Progenitor cell of endocrine pancreas (in vitro differentiated cells): ENCODE measurements at regions not wholly inside any gene's neighbourhood (a gene's known extent, or its start where the extent isn't known, plus 50 kb on each side); places are given as distances from the start of the nearest gene placed in this dataset.

Experiments
- DNase-seq: peaks from one replicate; pipeline ENCODE4 v3.0.0; 2021; ENCODE audit warnings: low spot score; ENCODE audit not compliant: unreplicated experiment
- H3K27ac Mint-ChIP-seq: 2 replicates; pipeline ENCODE4 v1.8.0; 2021; ENCODE audit warnings: mild to moderate bottlenecking, moderate library complexity, mixed read lengths
- H3K27me3 Mint-ChIP-seq: 2 replicates; pipeline ENCODE4 v1.8.0; 2021; ENCODE audit warnings: mixed read lengths
- H3K36me3 Mint-ChIP-seq: 2 replicates; pipeline ENCODE4 v1.8.0; 2022; ENCODE audit warnings: mixed read lengths; ENCODE audit not compliant: insufficient read depth
- H3K4me1 Mint-ChIP-seq: 2 replicates; pipeline ENCODE4 v1.8.0; 2021; ENCODE audit warnings: low read depth, mixed read lengths
- H3K4me3 Mint-ChIP-seq: 2 replicates; pipeline ENCODE4 v1.8.0; 2021; ENCODE audit warnings: low read depth, mild to moderate bottlenecking, moderate library complexity, mixed read lengths
- H3K9me3 Mint-ChIP-seq: 2 replicates; pipeline ENCODE4 v1.8.0; 2021; ENCODE audit warnings: low read depth, mixed read lengths
- TF ChIP-seq, protein P1 (sequence below): fragments of 200-600 bp; sonication (generic); IDR thresholded peaks from one replicate; pipeline ENCODE4 v1.5.0; 2021; ENCODE audit warnings: antibody characterized with exemption, mild to moderate bottlenecking; ENCODE audit not compliant: unreplicated experiment

DNA sequence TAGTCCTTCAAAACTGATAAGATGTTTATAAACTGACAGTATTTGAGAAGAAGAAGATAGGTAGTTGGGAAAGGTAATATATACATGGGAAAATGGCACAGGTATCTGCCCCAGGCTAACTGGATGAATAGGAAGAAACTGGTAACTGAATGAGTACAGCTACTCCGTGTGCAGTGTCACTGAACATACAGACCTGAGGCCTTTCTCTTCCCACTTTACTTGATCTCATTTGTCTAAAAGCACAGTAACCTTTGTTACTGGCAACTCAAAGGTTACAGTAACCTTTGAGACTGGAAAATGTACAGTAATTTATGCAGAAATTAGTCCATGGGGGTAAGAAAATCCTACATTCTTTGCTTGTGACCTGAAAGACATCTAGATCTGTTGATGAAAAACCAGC is 735.0 kb upstream of the RIOK2 start:
- Mint-ChIP-seq H3K27ac (no peak overlapping the region), H3K9me3 (no peaks in the 10 kb centered on the region), H3K36me3 (no peaks in the 10 kb centered on the region), H3K27me3 (no peaks in the 10 kb centered on the region), H3K4me1 (peaks cover 2% of the 10 kb centered on the region), H3K4me3 (no peak overlapping the region)
- DNase-seq, result no peak
- TF ChIP-seq, protein P1, sequence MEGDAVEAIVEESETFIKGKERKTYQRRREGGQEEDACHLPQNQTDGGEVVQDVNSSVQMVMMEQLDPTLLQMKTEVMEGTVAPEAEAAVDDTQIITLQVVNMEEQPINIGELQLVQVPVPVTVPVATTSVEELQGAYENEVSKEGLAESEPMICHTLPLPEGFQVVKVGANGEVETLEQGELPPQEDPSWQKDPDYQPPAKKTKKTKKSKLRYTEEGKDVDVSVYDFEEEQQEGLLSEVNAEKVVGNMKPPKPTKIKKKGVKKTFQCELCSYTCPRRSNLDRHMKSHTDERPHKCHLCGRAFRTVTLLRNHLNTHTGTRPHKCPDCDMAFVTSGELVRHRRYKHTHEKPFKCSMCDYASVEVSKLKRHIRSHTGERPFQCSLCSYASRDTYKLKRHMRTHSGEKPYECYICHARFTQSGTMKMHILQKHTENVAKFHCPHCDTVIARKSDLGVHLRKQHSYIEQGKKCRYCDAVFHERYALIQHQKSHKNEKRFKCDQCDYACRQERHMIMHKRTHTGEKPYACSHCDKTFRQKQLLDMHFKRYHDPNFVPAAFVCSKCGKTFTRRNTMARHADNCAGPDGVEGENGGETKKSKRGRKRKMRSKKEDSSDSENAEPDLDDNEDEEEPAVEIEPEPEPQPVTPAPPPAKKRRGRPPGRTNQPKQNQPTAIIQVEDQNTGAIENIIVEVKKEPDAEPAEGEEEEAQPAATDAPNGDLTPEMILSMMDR, result no peak

DNA sequence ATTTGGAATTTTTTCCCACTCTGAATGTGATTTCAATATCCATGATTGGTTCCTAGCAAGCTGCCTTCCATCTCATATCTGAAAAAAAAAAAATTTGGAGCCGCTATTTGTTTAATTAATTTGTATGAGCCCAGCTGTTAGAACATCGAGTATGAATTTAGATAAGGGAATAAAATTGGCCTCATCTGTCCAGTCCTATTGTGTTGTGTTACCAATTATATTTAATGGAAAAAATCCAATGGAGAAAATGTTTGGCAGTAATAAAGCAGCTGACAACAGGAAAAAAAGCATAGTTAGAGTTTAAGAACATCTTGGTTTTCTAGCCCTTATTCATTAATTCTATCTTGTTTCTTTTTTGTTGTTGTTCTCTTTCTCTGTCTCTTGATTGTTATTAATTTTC is 735.6 kb upstream of the RIOK2 start:
- TF ChIP-seq, protein P1, result no peak
- H3K9me3 Mint-ChIP-seq, result no peaks in the 10 kb centered on the region

DNA sequence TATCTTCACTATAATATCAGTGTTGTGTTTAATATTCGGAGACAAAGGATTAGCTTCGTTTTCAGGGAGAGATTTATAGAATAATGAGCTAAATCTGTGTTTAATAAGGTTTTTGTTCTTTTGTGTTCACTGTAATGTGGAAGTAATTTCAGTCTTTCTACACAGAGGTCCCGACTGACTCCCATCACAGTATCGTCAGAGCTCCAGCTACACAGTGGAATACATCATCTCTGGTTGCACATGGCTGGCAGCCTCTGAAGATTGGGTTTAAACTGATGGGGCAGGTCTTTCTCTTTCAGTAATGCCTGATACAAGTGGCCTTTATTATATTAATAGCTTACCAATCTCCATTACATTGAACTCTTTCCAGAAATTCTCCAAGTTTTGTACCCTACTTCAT is 736.7 kb upstream of the RIOK2 start:
- no peak overlapping the region for H3K27ac Mint-ChIP-seq
- no peak overlapping the region for H3K4me3 Mint-ChIP-seq
- no peak for DNase-seq
- H3K27me3 Mint-ChIP-seq, result no peaks in the 10 kb centered on the region
- no peaks in the 10 kb centered on the region for H3K4me1 Mint-ChIP-seq
- no peaks in the 10 kb centered on the region for H3K36me3 Mint-ChIP-seq
- H3K9me3 Mint-ChIP-seq, result no peaks in the 10 kb centered on the region
- TF ChIP-seq, protein P1, result no peak

More for the DNA sequence above, 735.6 kb upstream of the RIOK2 start:
- Mint-ChIP-seq H3K27ac (no peak overlapping the region), H3K4me1 (peaks cover 2% of the 10 kb centered on the region), H3K36me3 (no peaks in the 10 kb centered on the region), H3K27me3 (no peaks in the 10 kb centered on the region), H3K4me3 (no peak overlapping the region)
- no peak for DNase-seq

DNA sequence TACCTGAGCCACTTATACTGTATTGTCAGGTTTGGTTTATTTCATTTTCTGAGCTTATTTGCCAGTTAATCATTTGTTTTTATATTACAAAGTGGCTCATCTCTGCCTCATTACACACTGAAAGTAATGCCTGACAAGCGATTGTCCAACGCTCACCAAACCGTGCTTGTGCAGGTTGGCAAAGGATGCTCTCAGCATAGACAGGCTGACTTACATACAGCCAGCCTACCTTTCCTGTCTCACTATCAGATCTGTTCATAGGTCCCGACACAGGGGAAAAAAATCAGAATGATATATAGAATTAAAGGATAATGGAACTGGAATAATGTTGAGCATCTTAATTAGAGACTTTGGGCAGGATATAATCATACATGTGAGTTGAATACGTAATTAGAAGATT is 739.7 kb upstream of the RIOK2 start:
- Mint-ChIP-seq H3K9me3 (no peaks in the 10 kb centered on the region), H3K36me3 (no peaks in the 10 kb centered on the region), H3K4me3 (no peak overlapping the region), H3K27ac (no peak overlapping the region), H3K27me3 (no peaks in the 10 kb centered on the region), H3K4me1 (no peaks in the 10 kb centered on the region)
- TF ChIP-seq, protein P1, result no peak
- no peak for DNase-seq

DNA sequence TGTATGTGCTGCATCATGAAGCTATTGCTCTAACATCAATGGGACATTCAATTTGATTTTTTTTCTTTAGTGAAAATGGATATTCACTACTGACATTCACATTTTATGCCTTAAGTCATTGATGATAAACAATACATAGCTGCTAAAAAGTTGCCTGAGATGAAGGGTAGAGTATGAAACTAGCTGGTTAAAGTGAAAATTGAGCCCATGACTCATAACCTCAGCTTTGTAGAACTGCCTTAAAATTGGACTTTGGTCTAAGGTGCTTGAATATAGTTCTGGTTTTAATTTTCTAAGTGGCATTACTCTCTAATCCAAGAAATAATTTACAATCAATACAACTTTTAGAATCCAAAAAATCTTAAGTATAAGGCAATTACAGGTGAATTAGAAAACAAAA is 740.4 kb upstream of the RIOK2 start:
- Mint-ChIP-seq H3K4me3 (no peak overlapping the region), H3K27ac (no peak overlapping the region), H3K9me3 (no peaks in the 10 kb centered on the region), H3K4me1 (no peaks in the 10 kb centered on the region), H3K36me3 (no peaks in the 10 kb centered on the region), H3K27me3 (no peaks in the 10 kb centered on the region)
- DNase-seq, result no peak
- TF ChIP-seq, protein P1, result no peak
